GM19238 (cell line): ENCODE measurements at regions not wholly inside any gene's neighbourhood (a gene's known extent, or its start where the extent isn't known, plus 50 kb on each side); places are given as distances from the start of the nearest gene placed in this dataset.
"Not testable (repeated sequence)": the region's sequence is repeated elsewhere in the genome, so short reads cannot be mapped to it uniquely, and the experiment has no call there.

ENCODE experiments used
- DNase-seq: peaks from one replicate; pipeline ENCODE4 v3.0.0; 2011; ENCODE audit warnings: low spot score; ENCODE audit not compliant: insufficient read length

- not testable (repeated sequence) for DNase-seq
Observed at GRCh38 chr6:27826612-27826985, 85.6 kb downstream of the OR2B2 start.

DNA sequence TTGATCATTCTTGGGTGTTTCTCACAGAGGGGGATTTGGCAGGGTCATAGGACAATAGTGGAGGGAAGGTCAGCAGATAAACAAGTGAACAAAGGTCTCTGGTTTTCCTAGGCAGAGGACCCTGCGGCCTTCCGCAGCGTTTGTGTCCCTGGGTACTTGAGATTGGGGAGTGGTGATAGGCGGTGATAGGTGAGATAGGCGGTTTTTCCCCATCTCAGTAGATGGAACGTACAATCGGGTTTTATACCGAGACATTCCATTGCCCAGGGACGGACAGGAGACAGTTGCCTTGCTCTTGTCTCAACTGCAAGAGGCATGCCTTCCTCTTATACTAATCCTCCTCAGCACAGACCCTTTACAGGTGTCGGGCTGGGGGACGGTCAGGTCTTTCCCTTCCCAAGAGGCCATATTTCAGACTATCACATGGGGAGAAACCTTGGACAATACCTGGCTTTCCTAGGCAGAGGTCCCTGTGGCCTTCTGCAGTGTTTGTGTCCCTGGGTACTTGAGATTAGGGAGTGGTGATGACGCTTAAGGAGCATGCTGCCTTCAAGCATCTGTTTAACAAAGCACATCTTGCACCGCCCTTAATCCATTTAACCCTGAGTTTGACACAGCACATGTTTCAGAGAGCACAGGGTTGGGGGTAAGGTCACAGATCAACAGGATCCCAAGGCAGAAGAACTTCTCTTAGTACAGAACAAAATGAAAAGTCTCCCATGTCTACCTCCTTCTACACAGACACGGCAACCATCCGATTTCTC is 86.2 kb downstream of the OR2B2 start:
- DNase-seq, result not testable (repeated sequence)

DNA sequence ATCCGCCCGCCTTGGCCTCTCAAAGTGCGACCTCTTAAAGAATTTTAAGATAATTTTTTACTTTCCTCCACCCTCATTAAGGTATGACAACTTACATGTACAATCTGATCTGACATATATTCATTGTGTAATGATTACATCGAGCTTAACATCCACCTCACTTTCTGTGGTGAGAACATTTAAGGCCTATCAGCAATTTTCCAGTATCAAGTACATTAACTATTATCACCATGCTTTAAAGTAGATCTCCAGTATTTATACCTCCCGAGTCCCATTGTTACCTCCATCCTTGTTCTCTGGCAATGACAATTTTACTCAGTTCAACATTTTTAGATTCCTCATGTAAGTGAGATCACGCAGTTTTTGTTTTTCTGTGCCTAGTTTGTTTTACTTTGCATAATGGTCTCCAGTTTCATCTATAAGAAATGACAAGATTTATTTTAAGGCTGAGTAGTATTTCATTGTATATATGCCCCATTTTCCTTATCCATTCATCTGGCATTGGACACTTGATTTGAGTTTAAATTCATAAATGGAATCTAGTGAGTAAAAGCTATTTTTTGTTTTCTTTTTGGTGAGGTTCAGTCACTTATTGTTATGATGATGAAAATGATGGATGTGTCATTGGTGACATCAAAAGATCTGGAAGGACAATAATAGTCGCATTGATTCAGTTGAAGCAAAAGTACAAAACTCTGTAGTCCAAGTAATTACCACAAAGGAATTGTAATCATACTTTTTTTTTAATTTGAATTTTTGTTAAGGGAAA is 87.0 kb downstream of the OR2B2 start:
- DNase-seq, result no peak

DNA sequence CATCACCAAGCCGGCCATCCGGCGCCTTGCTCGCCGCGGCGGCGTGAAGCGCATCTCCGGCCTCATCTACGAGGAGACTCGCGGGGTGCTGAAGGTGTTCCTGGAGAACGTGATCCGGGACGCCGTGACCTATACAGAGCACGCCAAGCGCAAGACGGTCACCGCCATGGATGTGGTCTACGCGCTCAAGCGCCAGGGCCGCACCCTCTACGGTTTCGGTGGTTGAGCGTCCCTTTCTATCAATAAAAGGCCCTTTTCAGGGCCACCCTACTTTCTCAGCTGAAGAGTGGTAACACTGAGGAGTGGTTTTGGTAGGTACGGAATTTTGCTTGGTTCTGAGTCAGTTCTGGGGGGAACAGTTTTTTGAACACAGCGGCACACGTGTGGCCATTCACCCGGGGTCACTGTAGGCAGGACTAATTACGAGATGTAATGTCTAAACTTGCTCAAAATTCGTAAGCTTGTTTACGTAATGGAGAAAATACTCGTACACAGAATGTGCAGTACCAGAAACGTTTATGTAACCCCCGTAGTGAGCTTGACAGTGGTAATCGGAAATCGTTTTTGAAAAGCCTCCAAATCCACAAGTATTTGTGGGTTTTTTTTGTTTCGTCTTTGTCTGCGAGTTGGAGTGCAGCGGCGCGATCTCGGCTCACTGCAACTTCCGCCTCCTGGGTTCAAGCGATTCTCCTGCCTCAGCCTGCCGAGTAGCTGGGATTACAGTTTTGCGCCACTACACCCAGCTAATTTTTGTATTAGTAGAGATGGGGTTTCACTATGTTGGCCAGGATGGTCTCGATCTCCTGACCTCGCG is 87.8 kb downstream of the OR2B2 start:
- DNase-seq, result not testable (repeated sequence)

- not testable (repeated sequence) for DNase-seq
Observed at GRCh38 chr6:27823714-27824210, 88.4 kb downstream of the OR2B2 start.

DNA sequence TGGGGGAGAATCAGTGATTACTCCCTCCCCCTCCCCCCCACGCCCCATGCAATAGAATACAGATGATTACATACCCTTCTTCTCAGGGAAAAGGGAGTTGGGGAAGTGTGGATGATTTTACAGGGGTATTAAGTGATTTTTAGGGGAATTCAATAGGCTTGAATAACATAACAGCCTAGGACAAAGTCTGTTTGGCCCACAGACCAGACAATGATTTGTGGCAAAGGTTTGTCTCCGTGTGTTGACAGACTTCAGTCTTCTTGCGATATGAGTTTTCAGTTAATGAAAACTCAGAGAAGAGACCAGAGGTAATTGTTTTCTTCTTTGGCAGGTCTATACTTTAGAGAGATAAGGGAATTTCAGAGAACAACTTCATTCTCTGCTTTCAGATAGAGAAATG is 95.3 kb downstream of the OR2B2 start:
- DNase-seq, result no peak

DNA sequence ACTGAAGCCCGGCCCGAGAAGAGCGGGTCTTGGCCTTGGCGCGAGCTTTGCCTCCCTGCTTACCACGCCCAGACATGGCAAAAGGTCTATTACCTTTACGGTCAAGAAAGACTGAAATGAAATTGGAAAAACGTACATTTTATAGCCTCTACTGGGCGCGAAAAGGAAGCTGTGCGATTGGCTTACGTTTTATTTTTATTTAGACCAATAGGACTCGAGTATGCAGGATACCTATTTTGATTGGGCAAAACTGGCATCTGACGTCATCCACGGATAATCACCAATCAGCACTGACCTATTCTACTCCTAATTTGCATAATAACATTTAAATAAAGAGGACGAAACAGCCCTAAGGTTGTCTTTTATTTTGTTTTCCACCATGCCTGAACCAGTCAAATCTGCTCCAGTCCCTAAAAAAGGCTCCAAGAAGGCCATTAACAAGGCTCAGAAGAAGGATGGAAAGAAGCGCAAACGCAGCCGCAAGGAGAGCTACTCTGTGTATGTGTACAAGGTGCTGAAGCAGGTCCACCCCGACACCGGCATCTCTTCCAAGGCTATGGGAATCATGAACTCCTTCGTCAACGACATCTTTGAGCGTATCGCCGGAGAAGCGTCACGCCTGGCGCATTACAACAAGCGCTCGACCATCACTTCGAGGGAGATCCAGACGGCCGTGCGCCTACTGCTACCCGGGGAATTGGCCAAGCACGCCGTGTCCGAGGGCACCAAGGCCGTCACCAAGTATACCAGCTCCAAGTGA is 97.4 kb downstream of the OR2B2 start:
- DNase-seq, result no peak

GRCh38 chr6:27814415-27814664 is 97.9 kb downstream of the OR2B2 start:
- not testable (repeated sequence) for DNase-seq

DNA sequence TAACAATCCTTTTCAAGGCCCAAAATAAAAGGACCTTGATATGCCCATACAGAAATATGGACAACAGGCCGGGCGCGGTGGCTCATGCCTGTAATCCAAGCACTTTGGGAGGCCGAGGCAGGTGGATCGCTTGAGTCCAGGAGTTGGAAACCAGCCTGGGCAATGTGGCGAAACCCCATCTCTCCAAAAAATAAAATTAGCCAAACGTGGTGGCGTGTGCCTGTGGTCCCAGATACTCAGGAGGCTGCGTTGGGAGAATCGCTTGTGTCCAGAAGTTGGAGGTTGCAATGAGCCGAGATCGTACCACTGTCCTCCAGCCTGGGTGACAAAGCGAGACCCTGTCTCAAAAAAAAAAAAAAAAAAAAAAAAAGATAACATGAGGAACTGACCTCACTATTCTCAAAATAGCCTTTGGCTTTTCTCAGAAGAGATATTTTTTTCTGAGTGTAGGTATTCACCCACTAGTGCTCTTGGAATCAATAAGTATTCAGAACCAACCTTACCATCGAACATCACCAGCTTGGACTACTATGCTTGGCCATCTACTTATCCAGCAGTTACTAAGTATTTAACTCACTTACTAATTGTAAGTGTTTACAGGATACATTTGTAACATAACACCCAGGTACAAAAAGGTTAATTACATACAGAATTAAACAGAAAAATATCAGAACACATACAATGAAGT is 99.2 kb downstream of the OR2B2 start:
- DNase-seq, result no peak

- no peak for DNase-seq
Observed at GRCh38 chr6:27812078-27812804, 100.0 kb downstream of the OR2B2 start.

DNA sequence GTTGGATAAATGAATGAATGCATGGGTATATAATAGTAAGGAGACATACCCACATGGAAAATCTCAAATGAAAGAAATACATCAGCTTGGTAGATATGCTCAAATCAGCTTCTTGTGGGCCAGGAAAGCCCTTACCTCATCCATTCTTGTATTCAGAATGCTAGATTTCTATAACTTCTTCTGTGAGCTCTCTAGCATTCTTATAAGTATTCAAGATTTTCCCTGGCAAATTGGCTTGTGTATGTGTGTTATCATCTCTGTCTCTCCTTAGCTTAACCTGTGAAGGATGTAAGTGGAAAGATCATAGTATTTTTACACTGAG is 100.8 kb downstream of the OR2B2 start:
- DNase-seq, result no peak

DNA sequence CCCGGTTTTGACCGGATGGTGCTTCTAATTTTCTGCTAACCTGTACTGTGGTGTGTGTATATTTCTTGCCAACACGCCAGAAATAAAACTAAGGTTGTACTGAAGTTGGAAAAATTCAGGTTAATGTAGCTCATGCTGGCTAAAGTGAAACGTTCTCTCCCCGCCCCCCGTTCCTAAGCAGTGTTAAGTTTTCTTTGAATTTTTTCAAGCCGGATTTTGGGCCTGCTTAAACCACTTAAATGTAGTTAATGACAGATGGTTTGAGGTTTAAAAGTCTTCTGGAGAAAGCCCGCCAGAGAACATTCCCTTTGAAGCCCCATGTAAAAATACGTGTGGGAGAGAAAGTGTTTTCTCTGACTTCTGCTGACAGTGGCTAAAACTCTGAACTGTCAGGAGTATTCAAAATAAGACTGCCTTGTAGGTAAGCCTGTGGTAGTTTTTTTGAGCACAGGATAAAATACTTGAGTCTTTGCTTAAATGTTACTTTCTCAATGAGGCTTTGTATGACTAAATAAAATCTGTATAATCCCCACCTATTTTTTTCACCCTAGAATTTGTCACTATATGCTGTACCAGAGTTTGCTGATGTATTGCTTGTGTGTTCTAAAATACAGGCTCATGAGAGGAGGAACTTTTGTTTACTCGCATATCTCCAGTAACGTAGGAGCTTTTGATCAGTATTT is 101.3 kb downstream of the OR2B2 start:
- no peak for DNase-seq

DNA sequence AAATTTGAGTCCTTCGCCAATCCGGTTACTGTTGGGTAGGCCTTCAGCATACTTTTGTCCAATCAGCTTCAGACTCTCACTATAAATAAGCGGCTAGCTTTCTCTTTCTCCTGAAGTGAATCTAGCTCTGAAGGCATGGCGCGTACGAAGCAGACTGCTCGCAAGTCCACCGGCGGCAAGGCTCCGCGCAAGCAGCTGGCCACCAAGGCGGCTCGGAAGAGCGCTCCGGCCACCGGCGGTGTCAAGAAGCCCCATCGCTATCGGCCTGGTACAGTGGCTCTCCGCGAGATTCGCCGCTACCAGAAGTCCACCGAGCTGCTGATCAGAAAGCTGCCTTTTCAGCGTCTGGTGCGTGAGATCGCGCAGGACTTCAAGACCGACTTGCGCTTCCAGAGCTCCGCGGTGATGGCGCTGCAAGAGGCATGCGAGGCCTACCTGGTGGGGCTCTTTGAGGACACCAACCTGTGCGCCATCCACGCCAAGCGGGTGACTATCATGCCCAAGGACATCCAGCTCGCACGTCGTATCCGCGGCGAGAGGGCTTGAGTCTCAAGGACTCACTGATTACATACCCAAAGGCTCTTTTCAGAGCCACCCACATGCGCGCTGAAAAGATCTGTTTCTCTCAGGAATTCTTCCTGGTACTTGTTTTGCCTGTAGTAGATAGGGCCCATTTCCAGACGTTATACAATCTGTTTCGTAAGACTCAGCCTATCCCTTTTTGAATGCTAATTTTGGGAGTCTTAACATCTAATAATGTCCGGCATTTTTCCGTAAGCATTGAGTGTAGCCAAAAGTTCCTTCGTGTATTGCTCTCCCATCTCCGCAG is 102.0 kb downstream of the OR2B2 start:
- DNase-seq, result no peak

DNA sequence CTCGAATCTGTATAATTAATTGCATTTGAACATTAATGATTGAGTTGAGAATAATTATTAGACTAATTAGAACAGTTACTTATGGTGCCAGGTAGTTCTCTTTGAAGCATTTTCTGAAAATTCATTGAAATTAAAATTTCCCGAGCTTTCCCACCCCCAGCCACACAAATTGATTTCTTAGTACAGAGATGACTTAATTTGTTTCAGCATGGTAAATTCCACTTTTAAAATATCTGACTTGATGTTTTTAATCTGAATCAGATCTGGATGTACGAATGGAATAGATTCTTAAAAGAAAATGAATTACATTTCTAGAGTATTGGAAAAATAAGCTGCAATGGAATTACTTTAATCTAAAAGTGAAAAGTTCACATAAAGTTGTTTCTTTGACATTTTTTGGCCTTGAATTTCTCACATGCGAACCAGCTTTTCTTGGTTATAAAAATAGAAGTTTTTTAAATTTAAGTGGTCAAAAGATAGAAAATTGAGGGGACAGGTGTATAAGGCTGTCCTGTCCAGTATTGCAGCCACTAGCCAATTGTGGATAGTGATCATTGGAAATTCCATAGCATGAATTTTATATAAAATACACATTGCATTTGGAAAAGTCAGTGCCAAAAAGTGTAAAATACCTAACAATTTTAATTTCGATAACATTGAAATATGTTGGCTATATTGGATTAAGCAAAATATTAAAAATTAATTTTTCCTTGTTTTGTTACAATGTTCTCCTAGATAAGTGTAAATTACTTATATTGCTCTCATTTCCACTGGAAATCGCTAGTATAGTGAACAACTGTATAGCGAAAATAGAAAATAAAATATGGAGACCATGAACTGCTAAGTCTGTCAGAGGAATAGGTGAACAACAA is 102.9 kb downstream of the OR2B2 start:
- no peak for DNase-seq

DNA sequence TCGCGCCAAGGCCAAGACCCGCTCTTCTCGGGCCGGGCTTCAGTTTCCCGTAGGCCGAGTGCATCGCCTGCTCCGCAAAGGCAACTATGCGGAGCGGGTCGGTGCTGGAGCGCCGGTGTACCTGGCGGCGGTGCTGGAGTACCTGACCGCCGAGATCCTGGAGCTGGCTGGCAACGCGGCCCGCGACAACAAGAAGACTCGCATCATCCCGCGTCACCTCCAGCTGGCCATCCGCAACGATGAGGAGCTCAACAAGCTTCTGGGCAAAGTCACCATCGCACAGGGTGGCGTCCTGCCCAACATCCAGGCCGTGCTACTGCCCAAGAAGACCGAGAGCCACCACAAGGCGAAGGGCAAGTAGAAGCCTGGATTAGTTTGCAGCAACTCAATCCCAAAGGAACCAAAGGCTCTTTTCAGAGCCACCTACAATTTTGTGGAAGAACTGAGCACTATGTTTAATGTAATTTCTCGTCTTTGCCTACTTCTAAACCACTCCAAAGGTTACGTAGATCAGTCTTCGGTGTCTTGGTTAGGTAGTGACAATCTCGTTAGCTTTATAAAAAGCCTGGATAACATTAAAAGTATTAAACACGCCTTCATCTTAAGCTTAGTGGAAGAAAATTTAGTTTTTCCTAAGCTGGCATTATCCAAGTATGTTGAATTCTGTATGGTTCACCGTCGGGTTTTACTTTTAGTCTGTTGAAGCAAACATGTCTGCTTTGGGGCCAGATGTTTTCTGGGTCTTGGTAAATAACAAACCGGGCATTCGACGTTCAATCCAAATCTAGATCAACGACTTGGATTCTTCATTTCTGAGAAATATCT is 103.7 kb downstream of the OR2B2 start:
- not testable (repeated sequence) for DNase-seq

DNA sequence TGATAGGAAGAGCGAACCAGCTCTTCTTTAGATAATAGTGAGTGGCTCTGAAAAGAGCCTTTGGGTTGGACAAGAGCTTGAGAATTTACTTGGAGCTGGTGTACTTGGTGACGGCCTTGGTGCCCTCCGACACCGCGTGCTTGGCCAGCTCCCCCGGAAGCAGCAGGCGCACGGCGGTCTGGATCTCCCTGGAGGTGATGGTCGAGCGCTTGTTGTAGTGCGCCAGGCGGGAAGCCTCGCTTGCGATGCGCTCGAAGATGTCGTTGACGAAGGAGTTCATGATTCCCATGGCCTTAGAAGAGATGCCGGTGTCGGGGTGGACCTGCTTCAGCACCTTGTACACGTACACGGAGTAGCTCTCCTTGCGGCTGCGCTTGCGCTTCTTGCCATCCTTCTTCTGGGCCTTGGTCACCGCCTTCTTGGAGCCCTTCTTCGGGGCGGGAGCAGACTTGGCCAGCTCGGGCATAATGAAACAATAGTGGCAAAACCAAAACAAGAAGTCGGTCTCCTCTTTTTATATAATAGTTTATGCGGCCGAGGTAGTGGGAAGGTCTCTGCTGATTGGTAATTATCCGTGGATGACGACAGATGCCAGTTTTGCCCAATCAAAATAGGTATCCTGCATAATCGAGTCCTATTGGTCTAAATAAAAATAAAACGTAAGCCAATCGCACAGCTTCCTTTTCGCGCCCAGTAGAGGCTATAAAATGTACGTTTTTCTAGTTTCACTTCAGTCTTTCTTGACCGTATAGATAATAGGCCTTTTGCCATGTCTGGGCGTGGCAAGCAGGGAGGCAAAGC is 104.6 kb downstream of the OR2B2 start:
- DNase-seq, result not testable (repeated sequence)
